Omental fat pad (tissue), 3 donors: ENCODE measurements at regions not wholly inside any gene's neighbourhood (a gene's known extent, or its start where the extent isn't known, plus 50 kb on each side); places are given as distances from the start of the nearest gene placed in this dataset.
"Not testable (repeated sequence)": the region's sequence is repeated elsewhere in the genome, so short reads cannot be mapped to it uniquely, and the experiment has no call there.

Experiments used
- ATAC-seq: fragments of 150-250 bp; one replicate; pipeline ENCODE4 v1.9.1; 2016; ENCODE audit warnings: mild to moderate bottlenecking, moderate library complexity; ENCODE audit not compliant: low FRiP score
- DNase-seq: peaks from one replicate; pipeline ENCODE4 v3.0.0-alpha.2; 2019; ENCODE audit warnings: low spot score
- CTCF ChIP-seq, 3 donors: fragments of 450-650 bp; IDR thresholded peaks; one replicate each; pipeline ENCODE4 v1.5.1; 2016 to 2017; ENCODE audit warnings: antibody characterized with exemption in 3 of 3, mild to moderate bottlenecking in 3 of 3, moderate library complexity in 2 of 3

- no peak for DNase-seq
- no peak for ATAC-seq
- TF ChIP-seq CTCF (IDR thresholded peaks at IDR 0.05), result no peak
These were observed 2163.5 kb upstream of the WWC1 start for GRCh38 chr5:166127766-166128570.

- not testable (repeated sequence) for ATAC-seq, DNase-seq
These were observed 2146.3 kb upstream of the WWC1 start for GRCh38 chr5:166145107-166145506.

GRCh38 chr5:166163996-166164610 is 2127.3 kb upstream of the WWC1 start:
- DNase-seq (no peak), ATAC-seq (no peak)
- TF ChIP-seq CTCF (IDR thresholded peaks at IDR 0.05), result no peak

GRCh38 chr5:166165596-166165995 is 2125.8 kb upstream of the WWC1 start:
- no peak for DNase-seq
- no peak for TF ChIP-seq CTCF (IDR thresholded peaks at IDR 0.05)
- no peak for ATAC-seq

GRCh38 chr5:166166071-166166470 is 2125.4 kb upstream of the WWC1 start:
- DNase-seq (no peak), ATAC-seq (no peak)
- TF ChIP-seq CTCF (IDR thresholded peaks at IDR 0.05), result no peak

GRCh38 chr5:166172597-166172996 is 2118.8 kb upstream of the WWC1 start:
- no peak for DNase-seq

More at GRCh38 chr5:166172597-166172996, 2118.8 kb upstream of the WWC1 start:
- no peak for ATAC-seq
- TF ChIP-seq CTCF (IDR thresholded peaks at IDR 0.05), result no peak
